Ovary (tissue), 3 donors: ENCODE measurements at regions not wholly inside any gene's neighbourhood (a gene's known extent, or its start where the extent isn't known, plus 50 kb on each side); places are given as distances from the start of the nearest gene placed in this dataset.

Experiments used
- CTCF ChIP-seq, 3 donors: fragments of 450-650 bp in 2 of 3; fragments of 200-600 bp in 1 of 3; IDR thresholded peaks; one replicate each; pipeline versions ENCODE4 v1.5.1 to v1.8.0; 2016 to 2022; ENCODE audit warnings: antibody characterized with exemption in 3 of 3, mild to moderate bottlenecking in 1 of 3
- POLR2A ChIP-seq: fragments of 450-650 bp; IDR thresholded peaks from one replicate; pipeline ENCODE4 v1.6.1; 2017; ENCODE audit warnings: antibody characterized with exemption, mild to moderate bottlenecking, moderate library complexity
- donor health status: DM: no; HTN: no; CAD: no.

- TF ChIP-seq CTCF (IDR thresholded peaks at IDR 0.05) (no peak), POLR2A (no peak)
These were observed 542.0 kb downstream of the GBA3 start for GRCh38 chr4:23234716-23235115.
